ENCODE measurements at regions not wholly inside any gene's neighbourhood (a gene's known extent, or its start where the extent isn't known, plus 50 kb on each side); places are given as distances from the start of the nearest gene placed in this dataset.

- DNase-seq: peak; percentile 12
These were observed 162.6 kb upstream of the ADAMTS16 start for GRCh38 chr5:4977416-4978110.

- DNase-seq: no peak
These were observed 159.9 kb upstream of the ADAMTS16 start for GRCh38 chr5:4980201-4980600.

- DNase-seq: no peak
These were observed 158.5 kb upstream of the ADAMTS16 start for GRCh38 chr5:4981608-4982007.

DNA sequence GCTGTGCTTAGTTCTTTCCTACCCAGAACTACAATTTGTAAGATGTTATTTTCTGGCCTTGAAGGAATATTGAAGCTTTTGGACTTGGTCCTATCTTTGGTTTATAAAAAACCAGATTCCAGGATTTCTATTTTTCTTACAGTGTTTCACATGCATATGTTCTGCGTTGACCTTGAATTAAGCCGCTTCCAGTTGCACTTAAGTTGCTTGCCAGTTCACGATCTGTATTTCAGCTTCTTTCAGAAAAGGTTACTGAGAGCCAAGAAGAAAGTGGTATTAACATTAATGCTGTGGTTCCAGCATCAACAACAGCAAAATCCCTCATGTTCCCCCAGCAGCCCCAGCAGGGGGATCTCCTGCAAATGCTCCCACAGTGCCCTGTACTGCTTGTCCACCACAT is 156.4 kb upstream of the ADAMTS16 start:
- DNase-seq: peak; percentile 15

DNA sequence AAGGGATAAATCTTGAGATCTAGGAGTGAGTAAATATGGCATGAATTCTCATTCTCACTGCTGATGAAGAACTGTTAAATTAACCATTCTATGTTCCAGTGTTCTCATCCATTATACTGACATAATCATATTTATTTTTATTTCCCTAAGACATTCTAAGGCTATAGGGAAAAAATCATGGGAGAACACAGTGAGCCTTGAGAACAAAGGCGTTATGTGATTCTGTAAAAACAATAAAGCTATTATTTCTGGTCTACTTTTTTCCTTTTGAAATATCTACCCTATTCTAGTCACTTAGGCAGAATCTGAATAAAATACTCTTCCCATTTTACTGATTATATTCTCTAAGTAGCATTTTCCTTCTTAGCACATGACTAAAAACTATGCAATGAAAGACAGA is 155.7 kb upstream of the ADAMTS16 start:
- DNase-seq: no peak

DNA sequence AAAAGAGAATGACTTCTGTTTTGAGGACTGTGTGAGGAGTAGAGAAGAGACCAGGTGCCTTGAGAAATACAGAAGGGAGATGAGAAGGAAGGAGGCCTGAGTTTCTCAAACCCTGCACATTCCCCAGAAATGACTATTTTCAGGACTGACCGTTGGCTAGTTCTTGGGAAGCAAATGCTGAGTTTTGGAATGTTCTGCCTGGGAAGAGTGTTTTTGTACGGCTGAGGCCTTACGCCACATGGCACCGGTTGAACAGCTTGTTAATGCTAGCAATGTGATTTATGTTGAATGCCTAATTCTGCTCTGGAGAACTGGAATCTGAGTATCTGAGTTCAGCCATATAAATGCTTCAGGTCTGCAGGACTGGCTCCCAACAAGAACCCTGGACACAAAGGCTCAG is 152.7 kb upstream of the ADAMTS16 start:
- no peak for DNase-seq

GRCh38 chr5:4989118-4989517 is 151.0 kb upstream of the ADAMTS16 start:
- DNase-seq: no peak

- no peak for DNase-seq
These were observed 150.1 kb upstream of the ADAMTS16 start for GRCh38 chr5:4990017-4990416.

DNA sequence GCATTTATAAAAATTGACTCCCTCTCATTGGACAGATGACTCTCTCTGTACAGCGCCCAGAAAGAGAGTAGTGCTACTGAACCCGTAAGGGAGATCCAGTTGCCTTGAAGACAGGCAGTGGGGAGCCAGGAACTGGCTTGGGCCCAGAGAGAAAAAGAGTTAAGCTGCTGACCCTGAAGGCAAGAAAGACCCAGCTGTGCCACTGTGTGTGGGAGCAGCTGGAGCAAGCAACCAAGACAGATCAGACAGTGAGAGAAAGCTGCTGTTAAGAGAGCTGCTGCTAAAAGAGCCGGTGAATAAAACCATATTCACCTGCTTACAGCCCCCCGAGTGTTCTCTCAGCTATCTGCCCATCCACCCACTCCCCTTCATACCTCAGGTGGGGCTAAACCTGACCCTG is 149.7 kb upstream of the ADAMTS16 start:
- no peak for DNase-seq

- DNase-seq: no peak
These were observed 148.2 kb upstream of the ADAMTS16 start for GRCh38 chr5:4991925-4992324.

DNA sequence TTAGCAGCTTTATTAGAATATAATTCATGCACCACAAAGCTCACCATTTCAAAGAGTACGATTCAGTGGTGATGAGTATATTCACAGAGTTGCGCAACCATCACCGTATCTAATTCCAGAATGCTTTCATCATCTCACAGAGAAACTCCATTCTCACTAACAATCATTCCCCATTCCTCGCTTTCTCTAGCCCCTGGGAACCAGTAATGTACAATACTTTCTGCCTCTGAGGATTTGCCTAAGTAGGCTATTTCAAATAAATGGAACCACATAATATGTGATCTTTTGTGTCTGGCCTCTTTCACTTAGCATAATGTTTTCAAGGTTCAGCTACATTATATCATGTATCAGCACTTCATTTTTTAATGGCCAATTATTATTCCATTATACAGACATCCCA is 145.1 kb upstream of the ADAMTS16 start:
- no peak for DNase-seq

GRCh38 chr5:5005353-5005752 is 134.8 kb upstream of the ADAMTS16 start:
- DNase-seq: no peak

GRCh38 chr5:5006548-5006947 is 133.6 kb upstream of the ADAMTS16 start:
- no peak for DNase-seq

DNA sequence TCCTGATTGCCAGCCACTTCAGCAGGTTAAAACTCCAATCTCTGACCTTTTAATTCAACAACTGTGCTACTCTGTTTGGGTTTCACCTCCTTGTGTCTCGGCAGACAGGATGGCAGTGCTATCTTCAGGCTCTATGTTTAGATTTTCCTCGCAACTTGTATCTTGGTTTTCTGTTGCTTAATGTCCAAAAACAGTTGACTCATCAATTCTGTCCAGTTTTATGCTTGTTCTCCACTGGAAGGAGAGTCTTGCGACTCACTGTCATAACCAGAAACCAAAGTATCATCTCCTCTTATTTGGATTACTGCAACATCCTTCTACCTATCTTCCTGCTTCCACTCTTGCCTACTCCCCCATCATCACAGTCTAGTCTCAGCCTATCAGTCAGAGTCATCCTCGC is 130.9 kb upstream of the ADAMTS16 start:
- DNase-seq: no peak

DNA sequence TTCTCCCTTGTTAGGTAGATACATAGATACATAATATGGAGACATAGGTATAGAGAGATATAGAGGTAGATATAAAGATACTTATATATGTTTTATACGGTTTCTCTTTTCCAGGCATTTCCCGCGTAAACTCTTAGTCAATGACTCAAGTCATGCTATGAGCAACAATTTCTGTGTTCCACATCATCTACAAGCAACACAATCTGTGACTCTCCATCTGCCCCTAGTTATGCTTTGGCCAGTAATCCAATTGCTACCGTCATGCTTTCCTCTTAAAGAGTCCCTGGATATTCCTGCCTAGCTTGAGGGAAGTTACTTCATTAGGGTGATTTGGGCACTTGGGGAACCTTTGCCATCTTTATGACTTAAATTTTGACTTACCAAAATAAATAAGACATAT is 129.0 kb upstream of the ADAMTS16 start:
- no peak for DNase-seq

DNA sequence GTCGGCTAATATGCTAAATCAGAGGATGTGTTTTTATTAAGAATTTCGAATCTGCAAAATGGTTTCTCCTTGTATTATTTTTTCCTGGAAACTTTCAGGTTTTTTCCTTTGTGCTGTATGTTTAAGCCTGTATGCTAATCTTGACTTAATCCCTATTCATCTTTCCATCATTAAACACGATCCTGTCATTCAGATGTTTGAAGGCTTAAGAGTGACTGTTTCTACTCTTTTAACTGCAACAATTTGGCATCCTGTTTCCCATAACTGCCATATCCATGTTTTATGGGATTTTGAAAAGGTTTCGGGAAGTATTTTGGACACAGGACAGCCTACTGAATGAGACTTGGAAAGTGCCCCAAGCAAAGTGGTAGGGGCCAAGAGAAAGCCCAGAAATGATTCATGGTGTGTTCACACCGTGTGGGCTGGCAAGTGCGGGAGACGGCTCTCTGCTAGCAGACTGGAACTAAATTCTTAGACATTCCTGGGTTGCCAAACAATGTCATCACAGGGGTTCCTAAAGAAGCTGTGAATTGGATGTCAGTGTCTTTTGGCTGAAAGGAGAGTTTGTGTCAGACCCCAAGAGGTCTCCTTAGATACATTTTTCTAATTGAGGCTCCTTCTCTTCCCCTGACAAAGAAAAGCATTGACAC is 125.4 kb upstream of the ADAMTS16 start:
- peak; percentile 48 for DNase-seq

DNA sequence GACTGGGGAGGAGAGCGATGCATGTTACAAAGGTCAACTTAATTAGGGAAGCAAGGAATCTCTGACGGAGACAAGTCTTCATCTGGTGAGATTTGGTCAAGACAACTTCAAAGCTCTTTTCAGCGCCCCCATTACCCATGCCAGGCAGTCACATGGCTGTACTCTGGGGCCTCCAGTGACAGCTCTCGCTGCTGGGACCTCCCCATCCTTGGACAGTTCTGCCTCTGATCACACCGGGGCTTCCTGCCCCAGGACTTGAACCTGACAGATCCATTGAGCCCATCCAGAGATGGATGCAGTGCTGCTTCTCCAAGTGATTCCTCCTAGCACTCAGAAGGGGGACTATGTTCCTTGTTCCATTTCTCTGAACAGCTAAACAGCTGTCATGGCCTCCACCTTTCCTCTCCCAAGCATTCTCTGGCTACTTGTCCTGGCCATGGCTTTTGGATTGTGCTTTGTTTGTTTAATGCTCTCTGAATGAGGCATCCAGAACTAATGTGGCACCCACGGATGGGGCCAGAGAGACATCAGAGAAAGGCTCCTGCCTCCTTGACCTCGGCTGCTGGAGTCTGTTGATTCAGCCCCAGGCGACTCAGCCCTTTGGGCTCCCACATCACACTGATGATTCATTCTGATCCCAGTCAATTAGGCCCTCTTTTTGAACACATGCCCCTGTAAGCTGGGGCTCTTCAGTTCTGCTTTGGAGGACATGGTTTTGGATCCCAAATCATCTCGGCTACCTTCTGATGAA is 122.1 kb upstream of the ADAMTS16 start:
- no peak for DNase-seq

DNA sequence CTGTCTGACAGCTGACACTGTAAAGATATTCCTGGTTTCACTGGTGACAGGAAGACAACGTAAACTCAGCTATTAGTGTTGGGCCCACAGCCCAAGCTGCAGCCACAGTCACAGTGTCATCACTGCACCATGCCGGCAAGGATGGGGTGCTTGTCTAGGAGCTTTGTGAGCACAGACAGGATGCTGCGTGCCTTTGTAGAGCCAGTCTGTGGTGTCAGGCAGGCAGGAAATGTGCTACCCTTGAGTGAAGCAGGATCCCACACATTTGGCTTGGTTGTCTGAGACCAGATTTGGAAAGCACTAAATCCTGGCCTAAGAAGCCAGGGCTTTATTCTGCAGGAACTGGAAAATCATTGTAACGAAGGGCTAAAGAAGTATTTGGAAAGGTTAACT is 121.6 kb upstream of the ADAMTS16 start:
- peak; percentile 23 for DNase-seq

DNA sequence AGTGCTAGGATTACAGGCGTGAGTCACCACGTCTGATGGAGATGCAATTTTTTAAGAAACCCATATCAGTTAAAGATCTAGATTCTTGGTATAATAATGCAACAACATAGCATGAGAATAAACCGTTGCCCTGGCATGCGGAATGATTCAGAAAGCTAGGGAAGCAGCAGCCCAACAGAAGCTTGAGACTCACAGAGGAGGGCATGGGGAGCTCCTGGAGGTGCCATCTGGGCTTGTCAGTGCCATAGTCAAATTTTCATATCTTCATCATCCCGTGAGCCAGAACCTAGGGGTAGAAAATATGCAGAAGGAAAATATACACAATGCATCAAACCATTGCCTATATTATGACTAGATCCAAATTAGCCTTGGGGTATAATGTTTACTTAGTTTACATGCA is 118.7 kb upstream of the ADAMTS16 start:
- no peak for DNase-seq

DNA sequence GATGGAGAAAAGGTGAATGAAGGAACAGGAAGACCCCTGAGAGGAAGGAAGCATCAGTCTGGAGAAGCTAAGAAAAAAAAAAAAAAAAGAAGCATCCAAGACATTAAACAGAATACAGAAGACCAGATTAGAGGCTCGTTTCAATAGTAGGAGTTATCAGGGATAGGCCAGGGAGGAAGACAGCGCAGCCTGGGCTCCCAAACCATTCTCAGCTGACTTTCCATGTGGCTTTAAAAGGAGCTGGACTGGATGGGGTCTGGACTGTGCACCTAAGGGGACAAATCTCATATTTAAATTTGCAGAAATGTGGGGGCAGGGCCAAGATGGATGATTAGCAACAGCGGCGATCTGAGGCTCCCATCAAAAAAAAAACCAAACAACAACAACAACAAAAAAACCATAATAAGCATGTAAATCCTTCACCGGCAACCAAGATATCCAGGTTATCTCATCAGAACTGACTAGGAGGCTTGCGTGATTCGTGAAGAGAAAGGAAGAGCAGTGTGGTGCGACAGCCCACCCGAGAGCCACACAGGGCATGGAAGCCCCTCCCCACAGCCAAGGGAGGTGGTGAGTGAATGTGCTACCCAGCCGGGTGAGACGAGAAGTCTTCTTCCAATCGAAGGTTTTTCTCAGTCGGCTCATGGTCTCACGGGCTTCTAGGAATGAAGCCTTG is 114.9 kb upstream of the ADAMTS16 start:
- DNase-seq: no peak

DNA sequence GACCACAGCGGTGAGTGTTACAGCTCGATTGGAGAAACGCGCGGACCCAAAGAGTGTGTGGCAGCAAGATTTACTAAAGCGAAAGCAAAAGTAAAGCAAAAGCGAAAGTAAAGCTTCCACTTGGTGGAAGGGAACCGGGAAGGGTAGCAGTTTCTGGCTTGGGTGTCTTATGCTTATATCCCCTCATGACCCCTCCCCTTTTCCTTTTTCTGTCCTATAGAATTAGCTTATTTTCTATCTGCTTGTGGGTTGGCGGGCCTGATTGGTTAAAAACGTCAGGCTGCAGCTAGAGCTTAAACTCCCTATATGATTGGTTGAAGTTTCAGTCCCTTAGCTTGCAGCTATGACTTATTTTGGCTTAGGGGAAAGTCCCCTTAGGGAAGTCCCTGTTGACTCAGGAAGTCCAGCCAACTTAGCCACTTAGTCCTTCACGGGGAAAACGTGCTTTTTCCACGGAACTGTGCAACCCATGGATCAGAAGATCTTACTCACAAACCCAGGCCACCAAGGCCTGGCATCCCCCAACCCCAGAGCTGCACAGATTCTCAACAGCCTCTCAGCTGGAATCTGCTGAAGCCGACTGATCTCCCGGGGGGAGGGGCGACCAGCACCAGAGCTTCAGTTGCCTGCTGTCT is 114.2 kb upstream of the ADAMTS16 start:
- DNase-seq: no peak

- DNase-seq: no peak
These were observed 113.7 kb upstream of the ADAMTS16 start for GRCh38 chr5:5026409-5026785.

GRCh38 chr5:5031665-5032064 is 108.5 kb upstream of the ADAMTS16 start:
- DNase-seq: no peak

All from hindlimb muscle (tissue), 1 donor.